ENCODE measurements at regions not wholly inside any gene's neighbourhood (a gene's known extent, or its start where the extent isn't known, plus 50 kb on each side); places are given as distances from the start of the nearest gene placed in this dataset.
A peak's percentile ranks its signal among the peaks of the same experiment; 100 is the strongest.
"Not testable (repeated sequence)": the region's sequence is repeated elsewhere in the genome, so short reads cannot be mapped to it uniquely, and the experiment has no call there.

DNA sequence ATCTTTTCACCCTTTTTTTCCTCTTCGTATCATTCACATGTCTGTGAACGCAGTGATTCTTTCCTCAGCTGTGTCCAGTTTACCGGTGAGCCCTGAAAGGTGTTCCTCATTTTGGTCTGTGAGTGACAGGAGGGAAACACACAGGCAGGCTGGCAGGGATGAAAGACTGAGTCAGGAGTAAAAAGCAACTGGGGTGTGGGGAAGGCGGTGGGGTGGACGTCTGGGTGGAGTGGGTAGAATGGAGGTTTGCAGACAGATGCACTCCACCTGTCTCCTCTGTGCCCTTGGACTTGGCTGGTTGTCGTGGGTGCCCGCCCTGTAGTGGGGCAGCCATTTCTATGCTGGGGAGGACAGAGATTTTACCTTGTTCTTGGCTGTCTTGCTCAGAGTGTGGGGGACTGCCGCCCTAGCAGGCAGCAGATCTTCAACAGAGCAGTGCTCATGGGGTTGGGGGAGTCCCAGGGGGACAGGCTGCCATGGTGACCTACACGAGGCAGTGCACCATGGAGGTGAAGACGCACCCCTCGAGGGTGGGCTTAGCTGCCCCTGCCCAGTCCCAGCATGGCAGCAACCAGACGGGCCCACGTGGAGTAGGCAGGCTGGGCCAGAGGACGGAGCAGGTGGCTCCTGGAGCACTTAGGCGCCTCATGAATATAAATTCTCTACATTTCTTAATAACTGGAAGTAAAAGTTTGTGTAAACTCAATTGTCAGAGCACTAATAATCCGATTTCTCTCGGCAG, 603.7 kb downstream of the TBC1D22A start:
- DNase-seq (ENCODE audit: low spot score) = no peak

DNA sequence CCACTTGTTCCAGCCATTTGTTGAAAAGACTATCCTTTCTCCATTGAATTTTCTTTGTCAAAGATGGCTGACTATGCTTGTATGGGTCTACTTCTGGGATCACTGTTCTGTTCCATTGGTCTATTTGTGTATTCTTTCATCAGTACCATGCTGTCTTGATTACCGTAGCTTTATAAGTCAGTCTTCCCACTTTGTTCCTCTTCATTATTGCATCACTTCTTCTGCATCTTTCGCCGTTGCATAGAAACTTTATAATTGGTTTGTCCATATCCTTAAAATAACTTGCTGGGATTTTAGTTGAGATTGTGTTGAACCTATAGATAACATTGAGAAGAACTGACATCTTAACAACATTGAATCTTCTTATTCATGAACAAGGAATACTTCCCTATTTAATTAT, 598.8 kb downstream of the TBC1D22A start:
- DNase-seq (ENCODE audit: low spot score) = no peak

DNA sequence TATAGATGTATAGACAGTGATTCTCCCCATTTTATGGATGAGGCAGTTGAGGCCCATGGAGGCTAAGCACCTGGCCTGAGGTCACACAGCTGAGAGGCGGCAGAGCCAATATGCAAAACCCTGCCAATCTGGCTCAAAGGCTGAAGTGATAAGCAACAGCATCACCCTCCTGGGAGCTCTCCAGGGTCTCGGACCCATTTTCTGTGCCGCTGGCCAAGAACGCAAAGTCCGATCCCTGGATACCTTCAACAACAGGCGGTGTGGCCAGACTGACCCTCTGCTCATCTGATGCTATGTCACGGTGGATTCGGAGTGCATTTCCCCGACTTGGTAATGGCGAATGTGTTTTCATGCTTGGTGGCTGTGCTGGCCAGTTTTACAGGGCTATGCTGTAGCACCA, 595.0 kb downstream of the TBC1D22A start:
- no peak for DNase-seq (ENCODE audit: low spot score)

DNA sequence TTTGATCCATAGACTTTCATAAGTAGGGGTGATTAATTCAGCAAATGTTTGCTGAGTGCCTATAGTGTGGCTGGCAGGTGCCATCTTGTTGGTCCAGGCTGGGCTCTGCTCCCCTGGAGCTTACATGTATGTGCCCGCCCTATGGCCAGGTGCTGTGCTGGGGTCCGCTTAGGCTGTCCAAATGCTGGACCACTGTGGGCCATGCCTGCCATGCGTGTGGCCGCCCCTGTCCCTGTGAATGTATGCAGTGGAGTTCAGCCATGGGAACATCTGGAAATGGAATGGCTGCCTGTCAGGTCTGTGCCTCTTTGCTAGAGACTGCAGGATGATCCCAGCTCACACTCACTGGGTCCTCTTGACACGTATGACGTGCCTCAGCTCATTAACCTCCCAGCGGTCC, 594.6 kb downstream of the TBC1D22A start:
- DNase-seq (ENCODE audit: low spot score) = no peak

DNA sequence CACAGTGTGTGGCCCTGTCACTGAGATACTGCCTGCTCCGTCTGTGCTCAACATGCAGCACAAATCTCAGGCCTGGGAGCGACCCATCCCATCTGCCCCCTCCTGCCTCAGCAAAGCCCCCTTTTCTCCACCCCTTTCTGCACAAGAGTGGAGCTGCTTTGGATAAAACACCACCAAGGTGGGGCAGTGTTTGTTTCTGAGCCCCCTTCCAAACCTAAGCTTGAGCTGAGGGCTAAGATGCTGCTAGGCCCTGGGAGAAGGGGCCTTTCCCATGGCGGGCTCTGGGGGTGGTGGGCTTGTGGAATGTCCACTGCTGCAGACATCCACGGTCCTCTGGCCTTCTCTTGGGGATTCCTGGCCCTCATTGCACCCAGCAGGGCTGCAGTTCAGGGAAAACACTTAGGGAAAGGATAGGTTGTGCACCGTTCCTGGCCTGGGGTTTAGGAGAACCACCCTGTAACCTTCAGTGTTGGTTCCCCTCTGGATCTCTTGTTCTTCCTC, 594.1 kb downstream of the TBC1D22A start:
- no peak for DNase-seq (ENCODE audit: low spot score)

DNA sequence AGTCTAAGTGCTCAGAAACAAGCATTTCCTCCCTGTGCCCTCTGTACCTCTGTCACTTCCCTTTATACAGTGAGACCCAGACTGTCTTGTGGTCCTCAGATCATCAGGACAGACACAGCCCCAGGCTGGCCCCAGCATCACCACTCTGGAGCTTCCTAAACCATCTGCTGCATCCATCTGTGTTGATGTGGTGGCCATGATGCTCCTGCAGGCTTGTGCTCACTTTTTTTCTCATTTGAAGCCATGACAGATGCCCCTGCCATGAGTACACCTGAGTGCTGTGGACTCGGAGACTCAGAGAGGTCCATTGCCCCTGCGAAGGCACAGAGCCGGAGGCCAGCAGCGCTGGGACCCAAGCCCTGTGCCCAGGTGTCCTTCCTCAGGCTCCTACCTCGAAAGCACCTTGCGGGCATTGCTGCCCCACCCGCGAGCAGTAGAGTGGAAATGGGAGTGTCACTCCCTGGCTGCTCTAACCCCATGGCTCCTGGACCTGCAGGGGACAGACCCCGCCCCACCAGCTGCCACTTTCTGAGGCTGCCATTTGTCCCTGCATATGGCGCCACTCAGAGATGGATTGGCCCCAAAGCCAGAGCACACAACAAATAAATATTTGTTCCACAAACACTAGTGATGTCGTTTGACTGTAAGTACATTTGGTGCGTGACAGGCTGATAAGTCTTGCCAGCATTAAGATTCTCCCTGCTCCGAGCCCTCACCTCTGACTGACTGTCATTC, 593.5 kb downstream of the TBC1D22A start:
- DNase-seq (ENCODE audit: low spot score) = no peak

DNA sequence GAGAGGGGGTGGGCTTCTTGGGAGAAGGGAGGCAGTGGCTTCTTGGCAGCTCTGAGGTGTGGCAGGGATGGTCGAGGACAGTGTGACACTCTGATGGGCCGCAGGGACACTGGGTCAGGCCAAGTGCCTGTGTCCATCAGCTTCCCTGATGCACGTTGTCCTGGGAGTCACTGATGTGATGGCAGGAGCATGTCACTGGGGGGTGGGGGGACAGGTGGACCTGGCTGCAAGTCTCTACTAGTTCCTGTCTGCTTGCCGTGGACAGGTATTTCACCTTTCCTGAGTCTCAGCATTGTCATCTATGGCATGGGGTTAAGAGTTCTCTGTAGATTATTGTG, 592.9 kb downstream of the TBC1D22A start:
- no peak for DNase-seq (ENCODE audit: low spot score)

DNA sequence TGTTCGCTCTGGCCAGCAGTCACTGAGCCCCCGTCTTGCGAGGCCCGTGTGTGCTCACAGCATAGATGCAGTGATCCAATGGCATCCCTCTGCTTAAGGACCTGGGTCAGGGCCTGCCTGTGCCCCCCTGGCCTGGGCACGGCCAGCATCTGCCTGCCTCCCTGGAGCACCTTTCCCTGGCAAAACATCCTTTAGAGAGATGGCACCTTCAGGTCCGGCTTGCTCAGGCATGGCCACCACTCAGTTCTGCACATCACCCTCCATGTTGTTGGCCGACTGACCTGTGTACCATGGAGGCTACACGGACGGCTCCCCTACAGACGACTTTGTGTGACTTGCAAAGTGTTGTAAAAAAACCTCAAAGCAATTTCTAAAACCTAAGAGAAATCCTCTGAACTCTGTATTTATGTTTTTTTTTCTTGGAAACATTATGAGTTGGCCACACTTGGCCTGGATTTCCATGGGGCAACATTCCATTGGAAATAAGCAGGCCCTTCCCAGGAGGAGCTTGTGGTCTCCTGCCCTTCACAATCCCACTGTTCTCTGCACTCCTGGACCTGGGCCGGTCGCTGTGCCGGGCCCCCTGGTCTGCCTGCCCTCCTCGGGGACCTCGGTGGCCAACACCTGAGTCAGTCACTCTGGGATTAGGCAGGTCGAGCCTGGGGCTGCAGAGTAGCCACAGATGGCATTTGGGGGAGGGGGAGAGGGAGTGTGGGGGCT, 592.4 kb downstream of the TBC1D22A start:
- no peak for DNase-seq (ENCODE audit: low spot score)

DNA sequence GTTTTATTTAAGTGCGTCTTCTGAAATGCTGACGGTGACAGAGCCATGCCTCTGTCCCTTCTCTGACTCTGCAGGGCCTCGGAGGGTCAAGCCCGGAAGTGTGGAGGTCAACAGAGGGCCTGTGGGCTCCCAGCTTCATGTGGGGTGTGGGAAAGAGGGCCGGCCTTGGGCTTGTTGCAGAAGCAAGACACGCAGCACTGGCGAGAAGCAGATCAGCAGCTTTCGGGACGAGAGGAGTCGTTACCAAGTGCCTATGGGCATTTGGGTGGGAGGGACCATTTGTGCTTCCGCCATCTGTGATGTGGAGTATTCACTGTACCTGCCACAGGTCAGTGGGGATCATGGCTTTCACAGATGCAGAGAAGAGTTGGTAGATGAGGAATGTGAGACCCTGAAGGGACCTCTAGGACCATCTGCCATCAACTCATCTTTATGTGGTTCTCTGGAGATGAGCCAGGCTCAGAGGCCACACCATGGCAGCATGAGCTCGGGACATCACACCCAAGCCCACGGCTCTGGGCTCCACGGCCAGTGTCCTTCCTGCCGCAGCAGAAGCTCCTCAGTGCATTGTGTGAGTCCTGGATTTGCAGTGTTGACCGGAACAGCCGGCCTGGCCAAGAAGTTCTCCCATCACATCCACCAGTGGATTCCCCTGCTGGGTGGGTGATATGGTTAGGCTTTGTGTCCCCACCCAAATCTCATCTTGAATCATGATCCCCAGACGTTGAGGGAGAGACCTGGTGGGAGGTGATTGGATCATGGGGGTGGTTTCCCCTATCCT, 590.7 kb downstream of the TBC1D22A start:
- no peak for DNase-seq (ENCODE audit: low spot score)

DNA sequence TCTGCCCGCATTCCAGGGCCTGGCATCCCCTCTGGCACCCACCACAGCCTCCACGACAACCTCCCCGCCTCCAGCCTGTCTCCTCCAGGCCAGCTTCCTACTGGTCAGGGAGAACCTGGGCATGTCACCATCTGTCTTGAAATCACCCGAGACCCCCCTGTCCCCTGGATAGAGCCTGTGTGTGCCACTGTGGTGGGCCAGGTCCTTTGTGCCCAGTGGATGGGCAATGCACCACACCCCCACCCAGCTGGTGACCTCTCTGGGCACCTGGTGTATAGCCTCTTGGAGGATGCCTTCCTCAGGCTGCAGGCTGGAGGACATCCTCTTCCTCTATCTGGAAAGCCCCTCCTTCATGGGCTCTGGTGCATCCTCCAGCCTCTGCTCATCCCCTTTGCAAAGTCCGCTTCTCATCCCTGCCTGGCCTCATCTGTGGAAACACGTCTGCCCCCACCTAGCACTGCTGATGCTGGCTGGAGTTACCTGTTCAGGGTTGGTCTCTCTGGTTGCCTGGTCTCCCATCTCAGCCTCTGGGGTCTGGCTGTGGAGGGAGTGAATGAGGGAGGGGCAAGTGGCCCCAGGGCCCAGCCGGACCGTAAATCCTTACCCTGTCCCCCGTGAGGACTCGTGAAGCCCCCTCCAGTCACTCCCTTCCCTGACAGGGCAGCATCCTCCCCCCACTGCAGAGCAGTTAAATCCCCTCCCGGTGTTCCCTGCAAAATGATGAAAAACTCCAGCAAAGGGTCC, 589.6 kb downstream of the TBC1D22A start:
- DNase-seq (ENCODE audit: low spot score) = no peak

DNA sequence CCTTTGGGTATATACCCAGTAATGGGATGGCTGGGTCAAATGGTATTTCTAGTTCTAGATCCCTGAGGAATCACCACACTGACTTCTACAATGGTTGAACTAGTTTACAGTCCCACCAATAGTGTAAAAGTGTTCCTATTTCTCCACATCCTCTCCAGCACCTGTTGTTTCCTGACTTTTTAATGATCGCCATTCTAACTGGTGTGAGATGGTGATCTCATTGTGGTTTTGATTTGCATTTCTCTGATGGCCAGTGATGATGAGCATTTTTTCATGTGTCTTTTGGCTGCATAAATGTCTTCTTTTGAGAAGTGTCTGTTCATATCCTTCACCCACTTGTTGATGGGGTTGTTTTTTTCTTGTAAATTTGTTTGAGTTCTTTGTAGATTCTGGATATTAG, 583.8 kb downstream of the TBC1D22A start:
- not testable (repeated sequence) for DNase-seq (ENCODE audit: low spot score)

DNA sequence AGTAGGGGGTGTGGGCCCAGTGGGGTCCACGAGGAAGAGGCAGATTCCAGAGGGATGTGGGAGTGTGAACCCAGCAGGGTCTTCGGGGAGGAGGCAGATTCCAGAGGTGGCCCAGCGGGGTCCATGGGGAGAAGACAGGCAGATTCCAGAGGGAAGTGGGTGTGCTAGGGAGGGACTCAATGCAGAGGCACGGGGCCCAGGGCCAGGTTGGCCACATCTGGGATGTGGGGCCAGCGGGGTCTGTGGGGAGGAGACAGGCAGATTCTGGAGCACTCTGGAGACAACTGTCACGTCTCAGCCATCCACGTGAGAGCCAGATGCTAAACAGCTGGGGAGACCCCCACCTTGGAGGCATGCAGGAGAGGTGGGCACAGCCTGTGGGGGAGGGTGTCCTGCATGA, 582.6 kb downstream of the TBC1D22A start:
- DNase-seq (ENCODE audit: low spot score) = no peak

DNA sequence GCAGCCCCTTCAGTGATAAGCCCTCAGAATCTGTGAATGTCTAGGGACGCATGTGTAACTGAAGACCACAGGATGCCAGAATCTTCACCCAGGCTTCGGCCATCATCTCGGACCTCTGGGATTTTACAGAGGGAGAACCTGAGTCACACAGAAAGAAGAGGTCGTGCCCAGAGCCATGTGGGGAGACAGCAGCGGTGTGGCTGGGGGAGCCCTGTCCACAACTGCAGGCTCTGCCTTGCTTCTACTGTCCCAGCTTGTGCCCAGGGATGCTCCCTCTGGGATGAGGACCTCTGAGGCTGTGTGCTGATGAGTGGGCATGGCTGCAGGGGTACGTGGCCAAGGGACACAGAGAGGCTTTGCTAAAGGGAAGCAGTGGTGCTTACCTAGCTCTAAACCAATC, 582.0 kb downstream of the TBC1D22A start:
- no peak for DNase-seq (ENCODE audit: low spot score)

DNA sequence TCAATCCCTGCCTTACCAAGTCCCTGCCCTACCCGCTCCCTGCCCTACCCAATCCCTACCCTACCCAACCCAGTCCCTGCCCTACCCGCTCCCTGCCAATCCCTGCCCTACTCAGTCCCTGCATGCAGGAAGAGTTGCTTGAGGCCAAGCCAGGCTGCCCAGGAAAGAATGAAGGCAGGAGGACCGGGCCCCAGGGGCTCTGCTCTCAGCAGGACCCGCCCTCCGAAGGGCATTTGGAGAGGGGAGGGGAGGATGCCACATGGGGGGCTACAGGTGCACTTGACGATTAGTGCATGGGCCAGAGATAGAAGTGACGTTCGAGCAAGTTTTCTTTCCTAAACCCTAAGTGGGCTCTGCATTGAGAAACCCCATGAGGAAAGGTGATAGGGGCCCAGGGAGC, 581.2 kb downstream of the TBC1D22A start:
- no peak for DNase-seq (ENCODE audit: low spot score)

DNA sequence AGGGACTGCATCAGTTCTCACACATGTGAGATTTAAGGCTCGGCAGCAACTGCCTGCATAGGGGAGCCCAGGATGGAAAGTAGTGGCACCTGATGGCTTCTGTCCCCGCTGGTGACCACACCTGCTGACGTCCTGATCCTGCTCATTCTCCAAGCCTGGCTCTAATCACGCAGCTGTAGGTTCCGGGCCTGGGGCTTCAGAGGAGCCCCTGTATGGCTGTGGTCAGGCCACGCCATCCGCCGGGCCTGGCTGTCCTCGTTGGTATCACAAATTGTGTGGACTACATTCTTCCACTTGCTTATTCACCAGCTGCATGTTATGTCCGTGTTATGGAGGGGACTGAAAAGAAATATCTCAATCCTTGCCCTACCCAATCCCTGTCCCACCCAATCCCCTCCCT, 580.0 kb downstream of the TBC1D22A start:
- DNase-seq (ENCODE audit: low spot score) = no peak

DNA sequence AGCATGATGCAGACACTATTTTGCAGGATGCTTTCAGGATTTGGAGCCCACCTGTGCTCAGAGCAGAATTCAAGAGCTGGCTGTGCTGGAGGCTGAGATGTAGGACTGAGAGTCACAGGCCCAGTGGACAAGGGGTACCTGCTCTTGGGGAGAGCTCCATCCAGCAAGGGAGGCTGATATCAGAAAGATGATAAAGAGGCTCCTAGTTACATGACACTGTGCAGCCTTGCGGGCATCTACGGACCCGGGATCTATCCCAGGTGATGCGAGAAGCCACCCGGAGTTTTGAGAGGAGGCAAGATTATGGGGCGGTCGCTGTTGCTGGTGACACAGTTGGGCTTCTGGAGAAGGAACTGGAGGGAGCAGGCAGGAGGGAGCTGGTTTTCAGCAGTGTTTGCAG, 579.0 kb downstream of the TBC1D22A start:
- no peak for DNase-seq (ENCODE audit: low spot score)

DNA sequence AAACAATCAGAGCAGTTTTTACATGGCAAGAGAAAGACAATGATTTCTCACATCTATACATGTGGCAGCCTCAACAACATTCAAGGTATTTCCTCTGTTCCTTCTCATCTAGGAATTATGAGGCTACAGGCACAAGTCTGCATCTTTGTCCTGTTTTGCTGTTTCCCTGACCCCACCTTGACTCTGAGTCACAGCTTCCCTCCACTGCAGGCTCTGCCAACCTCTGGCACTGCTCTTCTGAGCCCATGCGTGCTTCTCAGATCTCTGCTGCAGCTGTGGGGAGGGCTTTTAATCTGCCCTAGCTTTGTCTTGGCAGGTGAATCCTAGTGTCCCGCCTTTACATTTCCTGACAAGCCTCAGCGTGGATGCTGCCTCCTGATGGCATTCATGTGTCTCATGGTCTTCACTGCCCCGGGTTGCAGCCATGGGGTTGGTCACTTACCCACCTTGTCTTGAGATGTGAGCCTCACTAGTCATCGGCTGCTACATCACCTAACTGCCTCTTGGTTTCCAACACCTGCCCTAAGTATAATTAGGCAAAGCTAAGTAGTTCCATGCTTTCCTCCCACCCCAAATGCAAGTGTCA, 578.5 kb downstream of the TBC1D22A start:
- DNase-seq (ENCODE audit: low spot score) = peak; percentile 28

DNA sequence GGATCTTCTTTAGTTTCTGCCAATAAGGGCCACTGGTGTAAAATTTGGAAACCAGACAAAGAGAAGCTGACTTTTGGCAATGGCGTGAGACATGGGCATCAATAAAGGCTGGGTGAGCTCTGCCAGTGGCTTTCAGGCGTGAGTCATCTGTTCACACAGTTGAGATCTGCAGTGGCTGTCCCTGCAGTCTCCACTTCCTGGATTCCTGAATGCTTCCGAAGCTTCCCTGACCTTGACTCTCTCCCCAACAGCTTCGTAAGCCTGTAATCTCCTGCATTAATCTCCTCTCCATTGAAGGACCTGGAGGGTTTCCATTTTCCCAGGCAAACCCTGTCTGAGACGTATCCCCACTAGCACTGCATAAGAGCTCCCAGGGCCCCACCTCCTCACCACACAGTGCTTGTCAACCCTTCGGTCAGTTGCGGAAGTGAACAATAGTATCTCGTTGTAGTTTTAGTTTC, 574.7 kb downstream of the TBC1D22A start:
- DNase-seq (ENCODE audit: low spot score) = peak; percentile 96

DNA sequence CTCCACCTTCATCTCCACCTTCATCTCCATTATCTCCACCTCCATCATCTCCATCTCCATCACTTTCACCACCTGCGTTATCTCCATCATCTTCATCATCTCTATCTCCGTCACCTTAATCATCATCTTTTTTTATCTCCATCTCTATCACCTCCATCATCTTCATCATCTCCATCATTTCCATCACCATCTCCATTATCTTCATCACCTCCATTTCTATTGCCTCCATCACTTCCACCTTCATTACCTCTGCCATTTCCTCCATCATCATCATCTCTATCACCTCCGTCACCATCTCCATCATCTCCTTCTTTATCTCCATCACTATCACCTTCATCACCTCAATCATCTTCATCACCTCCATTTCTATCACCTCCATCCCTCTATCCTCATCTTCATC, 573.5 kb downstream of the TBC1D22A start:
- no peak for DNase-seq (ENCODE audit: low spot score)

DNA sequence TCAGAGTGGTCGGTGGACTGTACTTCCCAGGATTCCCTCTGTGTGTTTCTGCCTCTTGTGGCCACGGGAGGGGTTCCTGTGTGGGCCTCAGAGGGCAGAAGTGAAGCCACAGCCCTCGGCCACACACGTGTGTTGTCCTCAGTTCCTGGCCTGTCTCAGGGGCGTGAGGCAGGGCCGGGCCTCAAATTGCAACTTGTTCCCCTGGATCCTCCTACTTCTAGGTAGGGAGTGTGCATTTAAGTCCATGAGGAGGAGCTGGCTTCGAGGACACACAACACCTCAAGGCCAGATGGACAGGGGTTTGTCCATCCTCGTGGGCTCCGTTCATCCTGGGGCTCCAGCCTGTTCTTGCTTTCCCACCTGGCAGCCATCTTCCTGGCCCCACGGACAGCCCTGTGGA, 573.0 kb downstream of the TBC1D22A start:
- DNase-seq (ENCODE audit: low spot score) = no peak

DNA sequence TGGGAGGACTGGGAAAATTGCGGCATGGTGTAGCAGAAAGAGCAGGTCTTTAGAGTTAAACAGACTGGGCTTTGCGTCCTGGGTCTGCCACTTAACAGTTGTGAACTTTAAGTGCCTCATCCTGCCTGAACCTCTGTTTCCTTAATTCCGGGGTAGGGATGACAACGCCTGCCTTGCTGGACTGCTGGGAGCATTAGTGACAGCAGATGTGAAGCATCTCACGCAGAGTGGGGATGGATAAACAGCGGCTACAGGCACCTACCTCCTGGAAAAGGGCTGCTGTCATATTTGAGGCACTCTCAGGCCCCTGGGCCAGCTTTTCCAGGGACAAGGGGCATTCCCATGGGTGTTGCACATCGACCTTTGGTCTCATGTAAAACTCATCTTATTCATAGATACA, 572.2 kb downstream of the TBC1D22A start:
- no peak for DNase-seq (ENCODE audit: low spot score)

All from SW480 (cell line).